Hindlimb muscle (tissue), 1 donor: ENCODE measurements at regions not wholly inside any gene's neighbourhood (a gene's known extent, or its start where the extent isn't known, plus 50 kb on each side); places are given as distances from the start of the nearest gene placed in this dataset.

Experiments
- DNase-seq: peaks from one replicate; pipeline ENCODE4 v3.0.0-alpha.2; 2013

- DNase-seq, result peak; percentile 51
Measured at GRCh38 chr22:45096256-45096907, 67.3 kb upstream of the NUP50 start.

GRCh38 chr22:45097061-45097460 is 66.7 kb upstream of the NUP50 start:
- no peak for DNase-seq

- DNase-seq, result no peak
Measured at GRCh38 chr22:45098056-45098455, 65.7 kb upstream of the NUP50 start.

- DNase-seq, result no peak
Measured at GRCh38 chr22:45099961-45100360, 63.8 kb upstream of the NUP50 start.

- peak; percentile 30 for DNase-seq
Measured at GRCh38 chr22:45101515-45102227, 62.1 kb upstream of the NUP50 start.

- DNase-seq, result no peak
Measured at GRCh38 chr22:45102896-45103420, 60.8 kb upstream of the NUP50 start.

- DNase-seq, result no peak
Measured at GRCh38 chr22:45103756-45104155, 60.0 kb upstream of the NUP50 start.

GRCh38 chr22:45104313-45104712 is 59.4 kb upstream of the NUP50 start:
- no peak for DNase-seq

GRCh38 chr22:45105281-45105702 is 58.4 kb upstream of the NUP50 start:
- DNase-seq, result no peak

GRCh38 chr22:45107671-45108070 is 56.1 kb upstream of the NUP50 start:
- DNase-seq, result no peak

GRCh38 chr22:45112136-45112879 is 51.4 kb upstream of the NUP50 start:
- DNase-seq, result no peak
